Naive B cell (primary cell): ENCODE measurements at regions not wholly inside any gene's neighbourhood (a gene's known extent, or its start where the extent isn't known, plus 50 kb on each side); places are given as distances from the start of the nearest gene placed in this dataset.

Source experiments
- ATAC-seq, 2 donors: fragments of 150-1000 bp; cut with Tn5 transposase; 2 replicates each; pipeline ENCODE4 v1.10.0; 2021; ENCODE audit warnings: low read depth in 2 of 2, mild to moderate bottlenecking in 2 of 2, moderate library complexity in 2 of 2
- DNase-seq: peaks from one replicate; pipeline ENCODE4 v3.0.0; 2022
- H3K27ac Mint-ChIP-seq, 6 donors: one replicate each; pipeline ENCODE4 v1.8.0; 2020 to 2022; ENCODE audit warnings: mild to moderate bottlenecking in 6 of 6, mixed read lengths in 6 of 6, moderate library complexity in 5 of 6, inconsistent platforms in 2 of 6
- H3K27me3 Mint-ChIP-seq, 3 donors: one replicate each; pipeline ENCODE4 v1.8.0; 2021 to 2022; ENCODE audit warnings: mixed read lengths in 3 of 3, mild to moderate bottlenecking in 1 of 3
- H3K36me3 Mint-ChIP-seq, 2 donors: one replicate each; pipeline ENCODE4 v1.8.0; 2020 to 2022; ENCODE audit warnings: mixed read lengths in 2 of 2, inconsistent platforms in 1 of 2, mild to moderate bottlenecking in 1 of 2
- H3K4me1 Mint-ChIP-seq, 3 donors: one replicate each; pipeline ENCODE4 v1.8.0; 2020 to 2022; ENCODE audit warnings: mixed read lengths in 3 of 3, inconsistent platforms in 1 of 3, mild to moderate bottlenecking in 1 of 3, moderate library complexity in 1 of 3
- H3K4me3 Mint-ChIP-seq, 8 donors: one replicate each; pipeline ENCODE4 v1.8.0; 2020 to 2022; ENCODE audit warnings: mild to moderate bottlenecking in 8 of 8, mixed read lengths in 8 of 8, moderate library complexity in 8 of 8, inconsistent platforms in 2 of 8
- H3K9me3 Mint-ChIP-seq, 7 donors: one replicate each; pipeline ENCODE4 v1.8.0; 2020 to 2022; ENCODE audit warnings: mixed read lengths in 7 of 7, mild to moderate bottlenecking in 5 of 7, inconsistent platforms in 2 of 7, moderate library complexity in 1 of 7

- H3K4me3 Mint-ChIP-seq = peak overlapping the region in 1 of 8 donors; percentile 61
- H3K36me3 Mint-ChIP-seq = no peaks in the 10 kb centered on the region
- ATAC-seq (no peak), DNase-seq (no peak)
- H3K9me3 Mint-ChIP-seq = no peaks in the 10 kb centered on the region
- peaks cover 0 to 12% (median 0%) of the 10 kb centered on the region in 3 donors for H3K27me3 Mint-ChIP-seq
- peaks cover 0 to 4% (median 3%) of the 10 kb centered on the region in 3 donors for H3K4me1 Mint-ChIP-seq
- no peak overlapping the region for H3K27ac Mint-ChIP-seq
Observed at GRCh38 chr11:76281558-76281906, 75.2 kb upstream of the WNT11 start.

GRCh38 chr11:76280882-76281557, 74.7 kb upstream of the WNT11 start:
- Mint-ChIP-seq H3K9me3 (no peaks in the 10 kb centered on the region), H3K4me1 (peaks cover 0 to 4% (median 3%) of the 10 kb centered on the region in 3 donors), H3K4me3 (peak overlapping the region in 1 of 8 donors; percentile 61), H3K27ac (no peak overlapping the region), H3K27me3 (peaks cover 0 to 12% (median 0%) of the 10 kb centered on the region in 3 donors), H3K36me3 (no peaks in the 10 kb centered on the region)
- DNase-seq (no peak), ATAC-seq (no peak)

- no peaks in the 10 kb centered on the region for H3K9me3 Mint-ChIP-seq
- ATAC-seq (no peak), DNase-seq (no peak)
- H3K27ac Mint-ChIP-seq = peak overlapping the region in 1 of 6 donors; percentile 34
- no peaks in the 10 kb centered on the region for H3K36me3 Mint-ChIP-seq
- peaks cover 0 to 6% (median 0%) of the 10 kb centered on the region in 3 donors for H3K27me3 Mint-ChIP-seq
- no peak overlapping the region for H3K4me3 Mint-ChIP-seq
- H3K4me1 Mint-ChIP-seq = peaks cover 0 to 4% (median 3%) of the 10 kb centered on the region in 3 donors
Observed at GRCh38 chr11:76280151-76280881, 74.0 kb upstream of the WNT11 start.

GRCh38 chr11:76279646-76280045, 73.3 kb upstream of the WNT11 start:
- DNase-seq = no peak
- ATAC-seq = no peak
- Mint-ChIP-seq H3K27ac (peak overlapping the region in 1 of 6 donors; percentile 35), H3K36me3 (no peaks in the 10 kb centered on the region), H3K4me1 (peaks cover 0 to 4% (median 3%) of the 10 kb centered on the region in 3 donors), H3K27me3 (peaks cover 0 to 5% (median 0%) of the 10 kb centered on the region in 3 donors), H3K4me3 (no peak overlapping the region), H3K9me3 (peaks cover 0 to 6% (median 2%) of the 10 kb centered on the region in 7 donors)

GRCh38 chr11:76279038-76279437, 72.7 kb upstream of the WNT11 start:
- H3K4me3 Mint-ChIP-seq = no peak overlapping the region
- no peaks in the 10 kb centered on the region for H3K36me3 Mint-ChIP-seq
- DNase-seq (no peak), ATAC-seq (no peak)
- H3K4me1 Mint-ChIP-seq = peaks cover 0 to 4% (median 3%) of the 10 kb centered on the region in 3 donors
- no peak overlapping the region for H3K27ac Mint-ChIP-seq
- peaks cover 0 to 13% (median 6%) of the 10 kb centered on the region in 7 donors for H3K9me3 Mint-ChIP-seq
- H3K27me3 Mint-ChIP-seq = peaks cover 0 to 5% (median 0%) of the 10 kb centered on the region in 3 donors

GRCh38 chr11:76278526-76278925, 72.2 kb upstream of the WNT11 start:
- no peaks in the 10 kb centered on the region for H3K36me3 Mint-ChIP-seq
- ATAC-seq (no peak), DNase-seq (no peak)
- H3K27ac Mint-ChIP-seq = no peak overlapping the region
- H3K4me1 Mint-ChIP-seq = peaks cover 0 to 4% (median 3%) of the 10 kb centered on the region in 3 donors
- peaks cover 0 to 16% (median 6%) of the 10 kb centered on the region in 7 donors for H3K9me3 Mint-ChIP-seq
- no peak overlapping the region for H3K4me3 Mint-ChIP-seq
- H3K27me3 Mint-ChIP-seq = peaks cover 0 to 5% (median 0%) of the 10 kb centered on the region in 3 donors

GRCh38 chr11:76277298-76278175, 71.2 kb upstream of the WNT11 start:
- DNase-seq (no peak), ATAC-seq (peak; percentile 62 to 77)
- Mint-ChIP-seq H3K27ac (no peak overlapping the region), H3K4me3 (no peak overlapping the region), H3K27me3 (peaks cover 0 to 7% (median 0%) of the 10 kb centered on the region in 3 donors), H3K4me1 (peaks cover 0 to 4% (median 3%) of the 10 kb centered on the region in 3 donors), H3K36me3 (no peaks in the 10 kb centered on the region), H3K9me3 (peaks cover 0 to 16% (median 6%) of the 10 kb centered on the region in 7 donors)

GRCh38 chr11:76276781-76277155, 70.5 kb upstream of the WNT11 start:
- no peak overlapping the region for H3K27ac Mint-ChIP-seq
- peaks cover 0 to 8% (median 0%) of the 10 kb centered on the region in 3 donors for H3K27me3 Mint-ChIP-seq
- peaks cover 0 to 4% (median 3%) of the 10 kb centered on the region in 3 donors for H3K4me1 Mint-ChIP-seq
- H3K9me3 Mint-ChIP-seq = peaks cover 0 to 16% (median 6%) of the 10 kb centered on the region in 7 donors
- no peak overlapping the region for H3K4me3 Mint-ChIP-seq
- ATAC-seq = no peak
- no peaks in the 10 kb centered on the region for H3K36me3 Mint-ChIP-seq
- DNase-seq = no peak

- Mint-ChIP-seq H3K4me3 (no peak overlapping the region), H3K4me1 (peaks cover 0 to 4% (median 3%) of the 10 kb centered on the region in 3 donors), H3K27me3 (peaks cover 0 to 12% (median 0%) of the 10 kb centered on the region in 3 donors), H3K27ac (peak overlapping the region in 1 of 6 donors; percentile 80), H3K9me3 (peaks cover 0 to 16% (median 6%) of the 10 kb centered on the region in 7 donors), H3K36me3 (no peaks in the 10 kb centered on the region)
- ATAC-seq = no peak
- no peak for DNase-seq
Observed at GRCh38 chr11:76276046-76276780, 69.9 kb upstream of the WNT11 start.

GRCh38 chr11:76275446-76275845, 69.1 kb upstream of the WNT11 start:
- ATAC-seq = no peak
- Mint-ChIP-seq H3K27ac (peak overlapping the region in 1 of 6 donors; percentile 59), H3K27me3 (peaks cover 0 to 15% (median 0%) of the 10 kb centered on the region in 3 donors), H3K4me1 (peaks cover 0 to 4% (median 3%) of the 10 kb centered on the region in 3 donors), H3K36me3 (no peaks in the 10 kb centered on the region), H3K9me3 (peaks cover 0 to 16% (median 6%) of the 10 kb centered on the region in 7 donors), H3K4me3 (no peak overlapping the region)
- DNase-seq = no peak

- DNase-seq (no peak), ATAC-seq (no peak)
- H3K4me1 Mint-ChIP-seq = peaks cover 0 to under 1% (median 0%) of the 10 kb centered on the region in 3 donors
- no peaks in the 10 kb centered on the region for H3K36me3 Mint-ChIP-seq
- H3K27me3 Mint-ChIP-seq = peaks cover 0 to 43% (median 11%) of the 10 kb centered on the region in 3 donors
- peaks cover 0 to 16% (median 9%) of the 10 kb centered on the region in 7 donors for H3K9me3 Mint-ChIP-seq
- H3K4me3 Mint-ChIP-seq = no peak overlapping the region
- no peak overlapping the region for H3K27ac Mint-ChIP-seq
Observed at GRCh38 chr11:76271068-76271467, 64.8 kb upstream of the WNT11 start.

- no peak for ATAC-seq
Observed at GRCh38 chr11:76270389-76270788, 64.1 kb upstream of the WNT11 start.

More at GRCh38 chr11:76270389-76270788, 64.1 kb upstream of the WNT11 start:
- Mint-ChIP-seq H3K9me3 (peaks cover 0 to 16% (median 9%) of the 10 kb centered on the region in 7 donors), H3K4me1 (no peaks in the 10 kb centered on the region), H3K27ac (no peak overlapping the region), H3K27me3 (peaks cover 0 to 43% (median 11%) of the 10 kb centered on the region in 3 donors), H3K4me3 (no peak overlapping the region), H3K36me3 (no peaks in the 10 kb centered on the region)
- no peak for DNase-seq
